Gastroesophageal sphincter (tissue), 4 donors: ENCODE measurements at regions not wholly inside any gene's neighbourhood (a gene's known extent, or its start where the extent isn't known, plus 50 kb on each side); places are given as distances from the start of the nearest gene placed in this dataset.
"Not testable (repeated sequence)": the region's sequence is repeated elsewhere in the genome, so short reads cannot be mapped to it uniquely, and the experiment has no call there.

Experiments used
- ATAC-seq: fragments of 150-250 bp; one replicate; pipeline ENCODE4 v1.9.1; 2016; ENCODE audit warnings: mild to moderate bottlenecking, moderate library complexity
- H3K27ac ChIP-seq, 4 donors: fragments of 200-600 bp; sonication (generic) in 3 of 4; 1 replicate in 3 of 4; 2 replicates in 1 of 4; pipeline ENCODE4 v1.5.1; 2016 to 2019
- H3K27me3 ChIP-seq: fragments of 200-600 bp; sonication (generic); one replicate; pipeline ENCODE4 v1.5.1; 2019
- H3K36me3 ChIP-seq, 2 donors: fragments of 200-600 bp; sonication (generic); one replicate each; pipeline ENCODE4 v1.5.1; 2019; ENCODE audit warnings: control low read depth in 1 of 2
- H3K4me1 ChIP-seq, 3 donors: fragments of 200-600 bp; sonication (generic); 1 replicate in 2 of 3; 2 replicates in 1 of 3; pipeline ENCODE4 v1.5.1; 2016 to 2019; ENCODE audit warnings: control low read depth in 2 of 3
- H3K4me3 ChIP-seq, 2 donors: fragments of 200-600 bp; sonication (generic); one replicate each; pipeline ENCODE4 v1.5.1; 2019; ENCODE audit warnings: mild to moderate bottlenecking in 1 of 2, moderate library complexity in 1 of 2
- H3K9me3 ChIP-seq, 3 donors: fragments of 200-600 bp; sonication (generic); one replicate each; pipeline ENCODE4 v1.5.1; 2017 to 2019; ENCODE audit warnings: control low read depth in 2 of 3
- EP300 ChIP-seq: sonication (generic); formaldehyde crosslinking; IDR thresholded peaks from one replicate; pipeline ENCODE4 v1.6.1; 2017; ENCODE audit warnings: antibody characterized with exemption, mild to moderate bottlenecking
- POLR2A ChIP-seq, 2 donors: fragments of 450-650 bp; IDR thresholded peaks; one replicate each; pipeline ENCODE4 v1.6.1; 2017; ENCODE audit warnings: antibody characterized with exemption in 2 of 2, mild to moderate bottlenecking in 2 of 2, moderate library complexity in 1 of 2
- POLR2AphosphoS5 ChIP-seq: sonication (generic); formaldehyde crosslinking; IDR thresholded peaks from one replicate; pipeline ENCODE4 v1.6.1; 2017; ENCODE audit warnings: antibody characterized with exemption
- WGBS, 2 donors: methylation state at CpG; one replicate each; pipeline ENCODE4 v1.1.5; 2018; ENCODE audit warnings: low coverage in 1 of 2; 5-methylcytosine and 5-hydroxymethylcytosine counted together
- TF ChIP-seq, protein P1 (sequence below), 4 experiments: fragments of 200-600 bp in 2 of 4; fragments of 450-650 bp in 2 of 4; sonication (generic) in 1 of 4; IDR thresholded peaks; one replicate each; pipeline ENCODE4 v1.5.1; 2017 to 2019; ENCODE audit warnings: antibody characterized with exemption in 4 of 4, mild to moderate bottlenecking in 2 of 4, moderate library complexity in 2 of 4

DNA sequence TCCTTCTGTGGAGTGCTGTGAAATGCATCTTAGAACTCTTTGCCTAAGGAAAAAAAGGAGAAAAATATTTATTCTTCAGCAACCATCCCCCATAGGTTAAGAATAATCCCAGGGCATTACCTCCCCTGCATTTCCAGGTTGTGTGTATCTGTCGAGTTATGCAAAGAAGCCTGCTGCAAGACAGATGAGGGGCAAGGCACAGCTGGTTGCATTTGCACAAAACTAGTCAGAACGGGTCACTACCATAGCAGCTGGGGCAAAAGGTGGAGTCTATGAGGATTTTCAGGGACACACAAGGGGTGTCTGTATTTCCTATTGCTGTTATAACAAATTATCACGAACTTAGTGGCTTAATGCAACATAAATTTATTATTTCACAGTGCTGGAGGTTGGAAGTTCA lies 443.4 kb upstream of the C1orf87 start:
- TF ChIP-seq POLR2AphosphoS5 (no peak), EP300 (no peak), POLR2A (IDR thresholded peaks at IDR 0.05) (no peak)
- TF ChIP-seq, protein P1, sequence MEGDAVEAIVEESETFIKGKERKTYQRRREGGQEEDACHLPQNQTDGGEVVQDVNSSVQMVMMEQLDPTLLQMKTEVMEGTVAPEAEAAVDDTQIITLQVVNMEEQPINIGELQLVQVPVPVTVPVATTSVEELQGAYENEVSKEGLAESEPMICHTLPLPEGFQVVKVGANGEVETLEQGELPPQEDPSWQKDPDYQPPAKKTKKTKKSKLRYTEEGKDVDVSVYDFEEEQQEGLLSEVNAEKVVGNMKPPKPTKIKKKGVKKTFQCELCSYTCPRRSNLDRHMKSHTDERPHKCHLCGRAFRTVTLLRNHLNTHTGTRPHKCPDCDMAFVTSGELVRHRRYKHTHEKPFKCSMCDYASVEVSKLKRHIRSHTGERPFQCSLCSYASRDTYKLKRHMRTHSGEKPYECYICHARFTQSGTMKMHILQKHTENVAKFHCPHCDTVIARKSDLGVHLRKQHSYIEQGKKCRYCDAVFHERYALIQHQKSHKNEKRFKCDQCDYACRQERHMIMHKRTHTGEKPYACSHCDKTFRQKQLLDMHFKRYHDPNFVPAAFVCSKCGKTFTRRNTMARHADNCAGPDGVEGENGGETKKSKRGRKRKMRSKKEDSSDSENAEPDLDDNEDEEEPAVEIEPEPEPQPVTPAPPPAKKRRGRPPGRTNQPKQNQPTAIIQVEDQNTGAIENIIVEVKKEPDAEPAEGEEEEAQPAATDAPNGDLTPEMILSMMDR (IDR thresholded peaks at IDR 0.05) = no peak

GRCh38 chr1:60510162-60510561 lies 436.6 kb upstream of the C1orf87 start:
- Histone ChIP-seq H3K27me3 (no peaks in the 10 kb centered on the region), H3K27ac (no peak overlapping the region), H3K9me3 (no peaks in the 10 kb centered on the region), H3K4me3 (no peak overlapping the region), H3K36me3 (no peaks in the 10 kb centered on the region), H3K4me1 (no peaks in the 10 kb centered on the region)
- TF ChIP-seq POLR2A (IDR thresholded peaks at IDR 0.05) (no peak), POLR2AphosphoS5 (no peak), EP300 (no peak)
- TF ChIP-seq, protein P1 (IDR thresholded peaks at IDR 0.05) = no peak
- ATAC-seq = no peak

More for the DNA sequence above, 443.4 kb upstream of the C1orf87 start:
- no peaks in the 10 kb centered on the region for H3K4me1 ChIP-seq
- no peaks in the 10 kb centered on the region for H3K27me3 ChIP-seq
- no peak overlapping the region for H3K27ac ChIP-seq
- no peaks in the 10 kb centered on the region for H3K9me3 ChIP-seq
- H3K4me3 ChIP-seq = no peak overlapping the region
- ATAC-seq = no peak
- WGBS, 2 donors = 77 to 78% methylated on average over 2 to 3 of the region's 3 CpGs
- H3K36me3 ChIP-seq = no peaks in the 10 kb centered on the region

DNA sequence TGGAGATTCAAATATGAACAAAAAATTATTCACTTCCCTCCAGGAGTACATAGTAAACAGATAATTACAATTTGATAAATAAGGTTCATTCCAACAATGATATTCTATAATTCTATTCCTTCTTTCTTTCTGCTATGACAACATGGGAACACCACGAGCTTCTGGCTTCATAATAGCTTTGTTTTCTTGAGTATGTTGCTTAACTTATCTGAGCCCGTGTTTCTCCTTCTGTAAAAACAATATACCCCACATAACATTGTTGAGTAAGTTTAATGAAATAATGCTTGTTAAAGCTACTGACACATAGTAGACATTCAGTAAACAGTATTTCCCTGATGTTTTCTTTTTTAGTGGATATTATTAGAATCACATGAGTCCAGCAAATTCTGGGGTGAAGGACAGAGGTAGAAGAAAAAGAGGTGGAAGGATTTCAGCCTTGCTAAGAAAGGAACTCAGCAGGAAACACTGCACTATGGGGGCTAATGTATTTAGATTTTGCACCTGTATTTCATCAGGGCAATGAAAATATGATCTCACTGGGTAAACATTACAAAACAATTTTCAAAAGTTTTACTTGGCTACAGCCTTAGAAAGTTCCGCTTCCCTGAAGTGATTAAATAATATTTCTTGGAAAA lies 430.8 kb upstream of the C1orf87 start:
- no peak for TF ChIP-seq POLR2A (IDR thresholded peaks at IDR 0.05)
- TF ChIP-seq POLR2AphosphoS5 = no peak
- TF ChIP-seq, protein P1 (IDR thresholded peaks at IDR 0.05) = no peak
- no peak for TF ChIP-seq EP300
- Histone ChIP-seq H3K9me3 (no peaks in the 10 kb centered on the region), H3K27me3 (no peaks in the 10 kb centered on the region), H3K36me3 (no peaks in the 10 kb centered on the region), H3K4me1 (no peaks in the 10 kb centered on the region), H3K4me3 (no peak overlapping the region), H3K27ac (no peak overlapping the region)
- no peak for ATAC-seq
- 46 to 63% methylated on average over 3 of the region's 3 CpGs for WGBS, 2 donors

GRCh38 chr1:60503266-60503925 lies 429.8 kb upstream of the C1orf87 start:
- Histone ChIP-seq H3K9me3 (peaks cover 0 to 7% (median 0%) of the 10 kb centered on the region in 3 donors), H3K27ac (no peak overlapping the region), H3K4me1 (no peaks in the 10 kb centered on the region), H3K4me3 (no peak overlapping the region), H3K27me3 (no peaks in the 10 kb centered on the region), H3K36me3 (no peaks in the 10 kb centered on the region)
- no peak for ATAC-seq
- 62 to 77% methylated on average over 4 to 7 of the region's 9 CpGs for WGBS, 2 donors
- TF ChIP-seq POLR2A (IDR thresholded peaks at IDR 0.05) = no peak
- TF ChIP-seq POLR2AphosphoS5 = no peak
- no peak for TF ChIP-seq EP300
- TF ChIP-seq, protein P1 (IDR thresholded peaks at IDR 0.05) = no peak

- TF ChIP-seq, protein P1 (IDR thresholded peaks at IDR 0.05) = no peak
- TF ChIP-seq POLR2AphosphoS5 (no peak), POLR2A (IDR thresholded peaks at IDR 0.05) (no peak), EP300 (no peak)
- WGBS, 2 donors = 100% methylated on average over 1 of the region's 1 CpG
These were observed 428.9 kb upstream of the C1orf87 start for GRCh38 chr1:60502506-60502905.

DNA sequence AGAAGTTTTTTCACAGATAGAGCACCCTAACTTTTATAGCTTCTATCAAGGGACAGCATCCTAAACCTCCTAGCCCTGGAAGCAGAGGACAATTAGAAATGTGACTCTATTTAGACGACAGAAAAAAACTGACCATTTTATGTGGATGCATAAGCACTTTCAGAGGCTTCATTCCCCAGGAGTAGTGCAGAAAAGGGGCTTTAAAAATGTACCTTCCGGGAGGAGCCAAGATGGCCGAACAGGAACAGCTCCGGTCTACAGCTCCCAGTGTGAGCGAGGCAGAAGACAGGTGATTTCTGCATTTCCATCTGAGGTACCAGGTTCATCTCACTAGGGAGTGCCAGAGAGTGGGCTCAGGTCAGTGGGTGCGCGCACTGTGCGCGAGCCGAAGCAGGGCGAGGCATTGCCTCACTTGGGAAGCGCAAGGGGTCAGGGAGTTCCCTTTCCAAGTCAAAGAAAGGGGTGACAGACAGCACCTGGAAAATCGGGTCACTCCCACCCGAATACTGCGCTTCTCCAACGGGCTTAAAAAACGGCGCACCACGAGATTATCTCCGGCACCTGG lies 416.4 kb upstream of the C1orf87 start:
- not testable (repeated sequence) for H3K27me3 ChIP-seq, H3K36me3 ChIP-seq, ATAC-seq, H3K27ac ChIP-seq, H3K4me1 ChIP-seq, H3K9me3 ChIP-seq, H3K4me3 ChIP-seq
- 73 to 77% methylated on average over 3 of the region's 20 CpGs for WGBS, 2 donors

More at GRCh38 chr1:60502506-60502905, 428.9 kb upstream of the C1orf87 start:
- ATAC-seq = no peak
- Histone ChIP-seq H3K9me3 (peaks cover 0 to 15% (median 2%) of the 10 kb centered on the region in 3 donors), H3K27ac (no peak overlapping the region), H3K27me3 (no peaks in the 10 kb centered on the region), H3K36me3 (no peaks in the 10 kb centered on the region), H3K4me1 (no peaks in the 10 kb centered on the region), H3K4me3 (no peak overlapping the region)
